ENCODE measurements at regions not wholly inside any gene's neighbourhood (a gene's known extent, or its start where the extent isn't known, plus 50 kb on each side); places are given as distances from the start of the nearest gene placed in this dataset.

DNA sequence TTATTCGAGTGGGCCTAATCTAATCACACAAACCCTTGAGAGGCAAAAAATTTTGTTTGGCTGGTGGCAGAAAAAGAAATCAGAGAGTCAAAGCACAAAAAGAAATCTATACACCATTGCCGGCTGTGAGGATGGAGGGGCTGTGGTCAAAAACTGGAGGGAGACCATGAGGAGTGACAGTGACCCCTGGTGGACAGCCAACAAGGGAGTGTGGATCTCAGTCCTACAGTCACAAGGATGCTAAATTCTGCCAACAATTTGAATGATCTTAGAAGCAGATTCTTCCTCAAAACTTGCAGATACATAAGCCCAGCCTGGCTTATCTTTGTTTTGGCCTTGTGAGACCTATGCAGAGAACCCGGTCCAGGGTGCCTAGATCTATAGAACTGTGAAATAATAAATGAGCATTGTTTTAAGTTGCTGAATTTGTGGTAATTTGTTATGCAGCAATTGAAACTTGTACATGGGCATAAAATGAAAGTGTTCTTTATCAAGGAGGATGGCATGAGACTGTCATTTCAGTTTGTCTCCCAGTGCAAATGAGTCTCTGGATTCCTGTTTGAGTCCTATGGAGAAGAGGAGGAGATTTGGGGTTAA is 103.0 kb upstream of the ARHGEF26 start:
- peak; percentile 21 for DNase-seq (ENCODE audit: low spot score)
- TF ChIP-seq, protein P1, sequence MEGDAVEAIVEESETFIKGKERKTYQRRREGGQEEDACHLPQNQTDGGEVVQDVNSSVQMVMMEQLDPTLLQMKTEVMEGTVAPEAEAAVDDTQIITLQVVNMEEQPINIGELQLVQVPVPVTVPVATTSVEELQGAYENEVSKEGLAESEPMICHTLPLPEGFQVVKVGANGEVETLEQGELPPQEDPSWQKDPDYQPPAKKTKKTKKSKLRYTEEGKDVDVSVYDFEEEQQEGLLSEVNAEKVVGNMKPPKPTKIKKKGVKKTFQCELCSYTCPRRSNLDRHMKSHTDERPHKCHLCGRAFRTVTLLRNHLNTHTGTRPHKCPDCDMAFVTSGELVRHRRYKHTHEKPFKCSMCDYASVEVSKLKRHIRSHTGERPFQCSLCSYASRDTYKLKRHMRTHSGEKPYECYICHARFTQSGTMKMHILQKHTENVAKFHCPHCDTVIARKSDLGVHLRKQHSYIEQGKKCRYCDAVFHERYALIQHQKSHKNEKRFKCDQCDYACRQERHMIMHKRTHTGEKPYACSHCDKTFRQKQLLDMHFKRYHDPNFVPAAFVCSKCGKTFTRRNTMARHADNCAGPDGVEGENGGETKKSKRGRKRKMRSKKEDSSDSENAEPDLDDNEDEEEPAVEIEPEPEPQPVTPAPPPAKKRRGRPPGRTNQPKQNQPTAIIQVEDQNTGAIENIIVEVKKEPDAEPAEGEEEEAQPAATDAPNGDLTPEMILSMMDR (IDR thresholded peaks at IDR 0.05; ENCODE audit: extremely low read depth, missing control alignments), result peak; percentile 59

DNA sequence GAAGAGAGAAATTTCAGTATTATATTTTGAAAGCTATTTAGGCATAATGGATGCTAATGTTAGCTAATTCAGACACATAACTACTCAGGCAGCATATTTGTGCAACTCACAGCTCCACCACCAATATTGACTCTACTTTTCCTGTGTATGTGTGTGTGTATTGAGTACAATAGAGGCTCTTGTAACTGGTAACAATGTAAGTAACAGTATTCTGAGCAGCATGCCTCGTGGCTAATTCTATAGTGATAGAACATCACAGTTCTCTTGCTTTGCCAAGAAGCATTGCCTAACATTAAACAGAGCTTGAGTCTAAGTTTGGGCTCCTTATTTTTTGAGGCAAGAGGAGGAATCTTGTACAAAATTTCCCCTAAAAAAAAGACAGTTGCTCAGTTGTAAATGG is 98.6 kb upstream of the ARHGEF26 start:
- DNase-seq (ENCODE audit: low spot score), result no peak
- TF ChIP-seq, protein P1 (IDR thresholded peaks at IDR 0.05; ENCODE audit: extremely low read depth, missing control alignments), result no peak

DNA sequence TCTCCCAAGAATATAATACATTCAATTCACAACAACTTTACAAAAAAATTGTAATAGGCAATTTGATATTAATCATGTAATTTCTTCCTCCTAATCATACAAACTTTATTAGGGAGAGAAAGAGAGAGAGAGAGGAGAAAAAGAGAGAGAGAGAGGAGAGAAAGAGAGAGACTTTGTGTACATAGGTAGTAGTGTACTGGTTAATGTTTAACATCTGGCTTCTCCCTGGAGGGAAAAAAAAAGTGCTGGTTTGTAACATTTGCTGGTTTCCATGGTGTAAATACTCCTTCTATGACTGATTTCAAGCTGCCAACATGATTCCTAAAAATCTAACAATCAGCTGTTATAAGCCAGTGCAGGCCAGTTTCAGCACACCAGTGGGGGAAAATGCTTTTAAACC is 98.0 kb upstream of the ARHGEF26 start:
- no peak for DNase-seq (ENCODE audit: low spot score)
- TF ChIP-seq, protein P1 (IDR thresholded peaks at IDR 0.05; ENCODE audit: extremely low read depth, missing control alignments), result no peak

DNA sequence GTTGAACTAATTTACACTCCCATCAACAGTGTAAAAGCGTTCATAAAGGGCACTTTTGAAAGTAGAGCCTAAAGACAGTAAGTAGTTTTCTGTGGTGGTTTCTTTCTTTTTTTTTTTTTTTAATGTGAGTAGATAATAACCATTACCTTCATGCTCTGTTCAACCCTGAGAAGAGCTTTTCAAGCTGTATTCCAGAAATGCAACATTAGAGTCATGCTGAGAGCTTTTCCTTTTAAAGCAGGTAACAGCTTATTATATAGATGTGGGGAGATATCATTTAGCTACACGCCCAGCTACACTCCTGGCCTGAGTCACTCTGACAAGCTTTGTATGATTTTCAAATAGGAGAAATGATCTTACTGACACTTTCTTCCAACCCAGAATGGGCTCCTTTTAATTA is 96.2 kb upstream of the ARHGEF26 start:
- DNase-seq (ENCODE audit: low spot score), result no peak
- TF ChIP-seq, protein P1 (IDR thresholded peaks at IDR 0.05; ENCODE audit: extremely low read depth, missing control alignments), result no peak

DNA sequence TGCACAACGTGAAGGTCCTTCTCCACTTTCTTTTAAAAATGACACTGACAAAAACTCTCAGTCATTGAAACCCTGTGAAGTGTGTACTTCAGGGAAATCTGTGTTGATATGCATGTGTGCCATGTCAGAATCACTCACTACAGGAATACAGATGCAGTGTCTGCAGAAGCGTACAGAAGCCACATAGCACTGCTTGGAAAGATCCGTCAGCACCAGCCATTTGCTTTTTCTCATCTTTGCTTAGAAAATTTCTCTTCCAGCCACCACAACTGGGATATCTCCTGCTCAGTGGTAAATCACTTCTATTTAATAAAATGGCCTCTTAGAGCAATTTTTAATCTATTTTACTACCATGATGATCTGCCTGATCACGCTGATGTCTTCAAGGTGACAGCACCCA is 91.3 kb upstream of the ARHGEF26 start:
- no peak for DNase-seq (ENCODE audit: low spot score)
- TF ChIP-seq, protein P1 (IDR thresholded peaks at IDR 0.05; ENCODE audit: extremely low read depth, missing control alignments), result no peak

DNA sequence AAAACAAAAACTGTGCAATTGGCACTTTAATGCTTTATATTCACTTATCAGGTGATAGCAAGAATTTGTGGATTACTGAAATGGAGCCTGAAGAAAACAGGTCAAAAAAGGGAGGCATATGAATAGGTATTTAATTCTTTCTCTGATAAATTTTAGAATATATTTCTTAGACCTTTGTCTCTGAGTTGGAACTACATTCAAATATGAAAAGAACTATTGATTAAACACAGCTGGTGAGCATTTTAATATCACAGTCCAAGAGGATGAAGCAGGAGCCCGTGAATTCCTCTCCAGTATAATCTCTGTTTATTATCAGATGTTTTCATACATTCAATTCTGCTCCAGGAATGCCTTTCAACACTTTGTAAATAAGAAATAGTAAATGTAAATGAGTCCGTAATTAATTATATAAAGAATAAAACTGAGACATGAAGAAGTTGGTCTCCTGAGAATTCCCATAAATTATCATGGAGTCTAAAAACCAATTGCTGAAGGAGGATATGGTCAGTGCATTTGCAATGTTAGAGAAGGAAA is 86.3 kb upstream of the ARHGEF26 start:
- TF ChIP-seq, protein P1 (IDR thresholded peaks at IDR 0.05; ENCODE audit: extremely low read depth, missing control alignments), result no peak
- DNase-seq (ENCODE audit: low spot score), result no peak

DNA sequence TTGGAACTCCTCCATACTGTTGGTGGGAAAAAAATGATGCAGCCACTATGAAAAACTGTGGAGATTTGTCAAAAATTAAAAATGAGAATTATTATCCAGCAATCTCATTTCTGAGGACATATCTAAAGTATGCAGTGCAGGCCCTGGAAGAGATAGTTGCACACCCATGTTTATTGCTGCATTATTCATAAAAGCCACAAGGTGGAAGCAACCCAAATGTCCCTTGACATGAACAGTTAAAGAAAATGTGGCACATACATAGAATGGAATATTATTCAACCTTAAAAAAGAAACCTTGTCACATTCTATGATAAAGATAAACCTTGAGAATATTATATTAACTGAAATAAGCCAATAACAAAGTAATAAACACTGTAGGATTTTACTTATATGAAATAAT is 80.9 kb upstream of the ARHGEF26 start:
- no peak for DNase-seq (ENCODE audit: low spot score)
- TF ChIP-seq, protein P1 (IDR thresholded peaks at IDR 0.05; ENCODE audit: extremely low read depth, missing control alignments), result no peak
